ENCODE measurements at regions not wholly inside any gene's neighbourhood (a gene's known extent, or its start where the extent isn't known, plus 50 kb on each side); places are given as distances from the start of the nearest gene placed in this dataset.

- Histone ChIP-seq H3K27me3 (ENCODE audit: insufficient read depth) (no peaks in the 10 kb centered on the region), H3K27ac (ENCODE audit: low read depth) (no peak overlapping the region), H2AFZ (no peak overlapping the region), H3K4me2 (no peak overlapping the region), H3K4me1 (ENCODE audit: insufficient read depth) (no peaks in the 10 kb centered on the region), H4K20me1 (replicated peaks; ENCODE audit: insufficient read depth) (no peaks in the 10 kb centered on the region), H3F3A (replicated peaks; ENCODE audit: low read depth) (no peaks in the 10 kb centered on the region), H3K36me3 (ENCODE audit: insufficient read depth) (no peaks in the 10 kb centered on the region), H3K79me2 (replicated peaks; ENCODE audit: insufficient read depth) (no peaks in the 10 kb centered on the region), H3K9me2 (ENCODE audit: insufficient read depth) (peaks cover 5% of the 10 kb centered on the region; the same call in 1 of the 2 replicates), H3K4me3 (no peak overlapping the region)
- no peak overlapping the region for H3K27ac Mint-ChIP-seq
- no peaks in the 10 kb centered on the region for H3K4me1 Mint-ChIP-seq
- no peak for DNase-seq (ENCODE audit: low spot score)
- ATAC-seq, result no peak
- no peak overlapping the region for H3K4me3 Mint-ChIP-seq
- TF ChIP-seq POLR2AphosphoS5 (IDR thresholded peaks at IDR 0.05; ENCODE audit: low read depth) (no peak), ZNF331 (CRISPR knock-in tag; IDR thresholded peaks at IDR 0.05; ENCODE audit: low read depth) (no peak), ZNF462 (CRISPR knock-in tag; IDR thresholded peaks at IDR 0.05) (no peak), JUNB (IDR thresholded peaks at IDR 0.05; ENCODE audit: unreplicated experiment) (no peak), ZNF114 (CRISPR knock-in tag; IDR thresholded peaks at IDR 0.05) (no peak), EZH2phosphoT487 (IDR thresholded peaks at IDR 0.05; ENCODE audit: unreplicated experiment) (no peak), EZH2 (IDR thresholded peaks at IDR 0.05; ENCODE audit: low read depth, unreplicated experiment) (no peak), STAT1 (IDR thresholded peaks at IDR 0.05; ENCODE audit: unreplicated experiment) (no peak), ETS1 (IDR thresholded peaks at IDR 0.05) (no peak), CREB1 (CRISPR knock-in tag; IDR thresholded peaks at IDR 0.05; ENCODE audit: low read depth) (no peak), NANOG (IDR thresholded peaks at IDR 0.05; ENCODE audit: borderline replicate concordance) (no peak)
- TF ChIP-seq, protein P1, sequence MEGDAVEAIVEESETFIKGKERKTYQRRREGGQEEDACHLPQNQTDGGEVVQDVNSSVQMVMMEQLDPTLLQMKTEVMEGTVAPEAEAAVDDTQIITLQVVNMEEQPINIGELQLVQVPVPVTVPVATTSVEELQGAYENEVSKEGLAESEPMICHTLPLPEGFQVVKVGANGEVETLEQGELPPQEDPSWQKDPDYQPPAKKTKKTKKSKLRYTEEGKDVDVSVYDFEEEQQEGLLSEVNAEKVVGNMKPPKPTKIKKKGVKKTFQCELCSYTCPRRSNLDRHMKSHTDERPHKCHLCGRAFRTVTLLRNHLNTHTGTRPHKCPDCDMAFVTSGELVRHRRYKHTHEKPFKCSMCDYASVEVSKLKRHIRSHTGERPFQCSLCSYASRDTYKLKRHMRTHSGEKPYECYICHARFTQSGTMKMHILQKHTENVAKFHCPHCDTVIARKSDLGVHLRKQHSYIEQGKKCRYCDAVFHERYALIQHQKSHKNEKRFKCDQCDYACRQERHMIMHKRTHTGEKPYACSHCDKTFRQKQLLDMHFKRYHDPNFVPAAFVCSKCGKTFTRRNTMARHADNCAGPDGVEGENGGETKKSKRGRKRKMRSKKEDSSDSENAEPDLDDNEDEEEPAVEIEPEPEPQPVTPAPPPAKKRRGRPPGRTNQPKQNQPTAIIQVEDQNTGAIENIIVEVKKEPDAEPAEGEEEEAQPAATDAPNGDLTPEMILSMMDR (conservative IDR thresholded peaks at IDR 0.05; ENCODE audit: low read depth in 2 of 2), result no peak
- TF ChIP-seq, protein P2, sequence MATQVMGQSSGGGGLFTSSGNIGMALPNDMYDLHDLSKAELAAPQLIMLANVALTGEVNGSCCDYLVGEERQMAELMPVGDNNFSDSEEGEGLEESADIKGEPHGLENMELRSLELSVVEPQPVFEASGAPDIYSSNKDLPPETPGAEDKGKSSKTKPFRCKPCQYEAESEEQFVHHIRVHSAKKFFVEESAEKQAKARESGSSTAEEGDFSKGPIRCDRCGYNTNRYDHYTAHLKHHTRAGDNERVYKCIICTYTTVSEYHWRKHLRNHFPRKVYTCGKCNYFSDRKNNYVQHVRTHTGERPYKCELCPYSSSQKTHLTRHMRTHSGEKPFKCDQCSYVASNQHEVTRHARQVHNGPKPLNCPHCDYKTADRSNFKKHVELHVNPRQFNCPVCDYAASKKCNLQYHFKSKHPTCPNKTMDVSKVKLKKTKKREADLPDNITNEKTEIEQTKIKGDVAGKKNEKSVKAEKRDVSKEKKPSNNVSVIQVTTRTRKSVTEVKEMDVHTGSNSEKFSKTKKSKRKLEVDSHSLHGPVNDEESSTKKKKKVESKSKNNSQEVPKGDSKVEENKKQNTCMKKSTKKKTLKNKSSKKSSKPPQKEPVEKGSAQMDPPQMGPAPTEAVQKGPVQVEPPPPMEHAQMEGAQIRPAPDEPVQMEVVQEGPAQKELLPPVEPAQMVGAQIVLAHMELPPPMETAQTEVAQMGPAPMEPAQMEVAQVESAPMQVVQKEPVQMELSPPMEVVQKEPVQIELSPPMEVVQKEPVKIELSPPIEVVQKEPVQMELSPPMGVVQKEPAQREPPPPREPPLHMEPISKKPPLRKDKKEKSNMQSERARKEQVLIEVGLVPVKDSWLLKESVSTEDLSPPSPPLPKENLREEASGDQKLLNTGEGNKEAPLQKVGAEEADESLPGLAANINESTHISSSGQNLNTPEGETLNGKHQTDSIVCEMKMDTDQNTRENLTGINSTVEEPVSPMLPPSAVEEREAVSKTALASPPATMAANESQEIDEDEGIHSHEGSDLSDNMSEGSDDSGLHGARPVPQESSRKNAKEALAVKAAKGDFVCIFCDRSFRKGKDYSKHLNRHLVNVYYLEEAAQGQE (IDR thresholded peaks at IDR 0.05; ENCODE audit: unreplicated experiment), result no peak
- peaks cover 3% of the 10 kb centered on the region; the same call in 2 of the 3 replicates for H3K9me3 Mint-ChIP-seq
- H3K27me3 Mint-ChIP-seq (ENCODE audit: insufficient read depth, low read depth, poor library complexity), result no peaks in the 10 kb centered on the region
- H3K36me3 Mint-ChIP-seq (ENCODE audit: low read depth), result no peaks in the 10 kb centered on the region
Observed at GRCh38 chr10:2106641-2107040, 369.3 kb upstream of the ADARB2 start.
